ENCODE measurements at regions not wholly inside any gene's neighbourhood (a gene's known extent, or its start where the extent isn't known, plus 50 kb on each side); places are given as distances from the start of the nearest gene placed in this dataset.

DNA sequence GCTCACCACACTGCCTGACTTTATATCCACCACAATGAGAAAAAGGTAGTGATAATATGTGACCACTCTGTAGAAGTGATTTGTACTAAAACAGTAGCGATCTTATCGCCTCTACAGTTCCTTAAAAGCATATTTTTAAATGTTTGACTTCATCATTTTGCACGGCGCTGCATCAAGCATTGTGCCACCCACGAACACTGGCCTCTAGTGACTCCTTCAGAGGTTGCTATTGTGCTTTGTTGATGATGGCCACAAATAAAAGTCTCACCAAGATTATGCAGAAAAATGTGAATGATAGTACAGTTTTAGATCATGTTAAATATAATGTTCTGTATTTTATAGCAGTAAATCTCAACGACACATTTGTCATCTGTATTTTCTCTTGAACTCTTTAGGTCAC, 186.5 kb upstream of the NCAM2 start:
- H3K79me2 ChIP-seq (ENCODE audit: insufficient read depth, low read length), result no peaks in the 10 kb centered on the region
- H2AFZ ChIP-seq (ENCODE audit: low read depth, low read length, poor library complexity, severe bottlenecking), result no peak overlapping the region
- CTCF ChIA-PET, result no interaction called here
- POLR2A ChIA-PET, result no interaction called here
- TF ChIP-seq POLR2AphosphoS5 (IDR thresholded peaks at IDR 0.05; ENCODE audit: low read depth, low read length), result no peak
- no peak for TF ChIP-seq TCF7L2 (IDR thresholded peaks at IDR 0.05; ENCODE audit: borderline replicate concordance, extremely low read depth, insufficient read depth, insufficient read length)
- TF ChIP-seq EZH2 (IDR thresholded peaks at IDR 0.05), result no peak
- TF ChIP-seq SP1 (IDR thresholded peaks at IDR 0.05; ENCODE audit: low read depth), result no peak
- no peak for TF ChIP-seq ELF1 (IDR thresholded peaks at IDR 0.05; ENCODE audit: borderline replicate concordance, low read depth)
- TF ChIP-seq, protein P1, sequence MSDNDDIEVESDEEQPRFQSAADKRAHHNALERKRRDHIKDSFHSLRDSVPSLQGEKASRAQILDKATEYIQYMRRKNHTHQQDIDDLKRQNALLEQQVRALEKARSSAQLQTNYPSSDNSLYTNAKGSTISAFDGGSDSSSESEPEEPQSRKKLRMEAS (IDR thresholded peaks at IDR 0.05), result no peak
- no peak for TF ChIP-seq EGR1 (IDR thresholded peaks at IDR 0.05; ENCODE audit: low read depth)
- TF ChIP-seq FOSL1 (IDR thresholded peaks at IDR 0.05; ENCODE audit: low read depth), result no peak
- H3K4me1 ChIP-seq (ENCODE audit: control insufficient read depth in 1 of 2, insufficient read depth in 2 of 2, low read length in 2 of 2), result no peaks in the 10 kb centered on the region
- no peaks in the 10 kb centered on the region for H3K9me2 ChIP-seq (ENCODE audit: insufficient read depth)
- intact Hi-C loops (cut with micrococcal nuclease), result no loop called here
- no peak overlapping the region for H3K4me3 ChIP-seq (replicated peaks in 1 of 2; ENCODE audit: low read depth in 1 of 2, low read length in 2 of 2)
- H3K4me2 ChIP-seq (ENCODE audit: low read length), result no peak overlapping the region
- no peak overlapping the region for H3K9ac ChIP-seq (ENCODE audit: low read length)
- DNase-seq (ENCODE audit: low read depth, low spot score) (no peak), ATAC-seq (no peak)
- H4K20me1 ChIP-seq (ENCODE audit: insufficient read depth), result no peaks in the 10 kb centered on the region
- no peak overlapping the region for H3K27ac ChIP-seq (ENCODE audit: low read depth, low read length)
- RAD21 ChIA-PET (ENCODE audit: low non-redundant PET in 1 of 2, low total read pairs in 2 of 2, uncharacterized antibody in 2 of 2, unreplicated experiment in 2 of 2), result no interaction called here
- peaks cover 22 to 48% of the 10 kb centered on the region in 2 experiments for H3K9me3 ChIP-seq (ENCODE audit: control insufficient read depth in 1 of 2, insufficient read depth in 1 of 2, low read depth in 1 of 2, low read length in 2 of 2)
- no peaks in the 10 kb centered on the region for H3K36me3 ChIP-seq (ENCODE audit: control insufficient read depth in 1 of 2, insufficient read depth in 2 of 2, low read length in 2 of 2)
- BruUV-seq (replicated peaks), result no TSS peak
- H3K27me3 ChIP-seq (ENCODE audit: insufficient read depth, low read length), result no peaks in the 10 kb centered on the region

DNA sequence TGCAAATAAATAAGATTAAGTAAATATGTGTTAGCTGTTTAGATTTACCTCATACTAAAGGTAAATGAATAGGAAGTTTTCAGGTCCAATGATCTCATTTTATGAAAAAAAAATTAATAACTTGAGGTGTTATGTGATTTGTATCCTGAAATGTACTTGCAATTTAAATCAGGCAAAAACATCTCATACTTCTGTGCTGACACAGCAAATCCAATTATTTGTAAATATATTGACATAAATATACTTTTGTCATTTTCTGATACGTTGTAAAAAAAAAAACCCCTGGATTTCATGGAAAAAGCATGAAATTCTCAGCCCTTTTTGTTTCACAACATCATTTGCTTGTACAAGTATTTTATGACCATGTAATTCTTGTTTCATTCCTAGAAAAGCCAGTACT, 184.1 kb upstream of the NCAM2 start:
- ChIA-PET CTCF (no interaction called here), POLR2A (no interaction called here), RAD21 (ENCODE audit: low non-redundant PET in 1 of 2, low total read pairs in 2 of 2, uncharacterized antibody in 2 of 2, unreplicated experiment in 2 of 2) (no interaction called here)
- ATAC-seq (no peak), DNase-seq (ENCODE audit: low read depth, low spot score) (no peak)
- intact Hi-C loops (cut with micrococcal nuclease), result no loop called here
- no peak overlapping the region for H3K27ac ChIP-seq (ENCODE audit: low read depth, low read length)
- H3K4me3 ChIP-seq (replicated peaks in 1 of 2; ENCODE audit: low read depth in 1 of 2, low read length in 2 of 2), result no peak overlapping the region
- H3K9ac ChIP-seq (ENCODE audit: low read length), result no peak overlapping the region
- H3K79me2 ChIP-seq (ENCODE audit: insufficient read depth, low read length), result no peaks in the 10 kb centered on the region
- no peaks in the 10 kb centered on the region for H3K27me3 ChIP-seq (ENCODE audit: insufficient read depth, low read length)
- H3K4me2 ChIP-seq (ENCODE audit: low read length), result no peak overlapping the region
- H3K9me2 ChIP-seq (ENCODE audit: insufficient read depth), result no peaks in the 10 kb centered on the region
- no peaks in the 10 kb centered on the region for H3K36me3 ChIP-seq (ENCODE audit: control insufficient read depth in 1 of 2, insufficient read depth in 2 of 2, low read length in 2 of 2)
- peaks cover 24 to 41% of the 10 kb centered on the region in 2 experiments for H3K9me3 ChIP-seq (ENCODE audit: control insufficient read depth in 1 of 2, insufficient read depth in 1 of 2, low read depth in 1 of 2, low read length in 2 of 2)
- no peak overlapping the region for H2AFZ ChIP-seq (ENCODE audit: low read depth, low read length, poor library complexity, severe bottlenecking)
- TF ChIP-seq ZNF274 (IDR thresholded peaks at IDR 0.05; ENCODE audit: low read depth, low read length), result no peak
- TF ChIP-seq POLR2A (IDR thresholded peaks at IDR 0.05; ENCODE audit: borderline replicate concordance, extremely low read depth, insufficient read depth, insufficient read length), result no peak
- TF ChIP-seq ELF1 (IDR thresholded peaks at IDR 0.05; ENCODE audit: borderline replicate concordance, low read depth), result no peak
- no peak for TF ChIP-seq FOSL1 (IDR thresholded peaks at IDR 0.05; ENCODE audit: low read depth)
- TF ChIP-seq, protein P2, sequence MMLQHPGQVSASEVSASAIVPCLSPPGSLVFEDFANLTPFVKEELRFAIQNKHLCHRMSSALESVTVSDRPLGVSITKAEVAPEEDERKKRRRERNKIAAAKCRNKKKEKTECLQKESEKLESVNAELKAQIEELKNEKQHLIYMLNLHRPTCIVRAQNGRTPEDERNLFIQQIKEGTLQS (IDR thresholded peaks at IDR 0.05), result no peak
- TF ChIP-seq CBX3 (IDR thresholded peaks at IDR 0.05; ENCODE audit: low read depth), result no peak
- TF ChIP-seq, protein P3, sequence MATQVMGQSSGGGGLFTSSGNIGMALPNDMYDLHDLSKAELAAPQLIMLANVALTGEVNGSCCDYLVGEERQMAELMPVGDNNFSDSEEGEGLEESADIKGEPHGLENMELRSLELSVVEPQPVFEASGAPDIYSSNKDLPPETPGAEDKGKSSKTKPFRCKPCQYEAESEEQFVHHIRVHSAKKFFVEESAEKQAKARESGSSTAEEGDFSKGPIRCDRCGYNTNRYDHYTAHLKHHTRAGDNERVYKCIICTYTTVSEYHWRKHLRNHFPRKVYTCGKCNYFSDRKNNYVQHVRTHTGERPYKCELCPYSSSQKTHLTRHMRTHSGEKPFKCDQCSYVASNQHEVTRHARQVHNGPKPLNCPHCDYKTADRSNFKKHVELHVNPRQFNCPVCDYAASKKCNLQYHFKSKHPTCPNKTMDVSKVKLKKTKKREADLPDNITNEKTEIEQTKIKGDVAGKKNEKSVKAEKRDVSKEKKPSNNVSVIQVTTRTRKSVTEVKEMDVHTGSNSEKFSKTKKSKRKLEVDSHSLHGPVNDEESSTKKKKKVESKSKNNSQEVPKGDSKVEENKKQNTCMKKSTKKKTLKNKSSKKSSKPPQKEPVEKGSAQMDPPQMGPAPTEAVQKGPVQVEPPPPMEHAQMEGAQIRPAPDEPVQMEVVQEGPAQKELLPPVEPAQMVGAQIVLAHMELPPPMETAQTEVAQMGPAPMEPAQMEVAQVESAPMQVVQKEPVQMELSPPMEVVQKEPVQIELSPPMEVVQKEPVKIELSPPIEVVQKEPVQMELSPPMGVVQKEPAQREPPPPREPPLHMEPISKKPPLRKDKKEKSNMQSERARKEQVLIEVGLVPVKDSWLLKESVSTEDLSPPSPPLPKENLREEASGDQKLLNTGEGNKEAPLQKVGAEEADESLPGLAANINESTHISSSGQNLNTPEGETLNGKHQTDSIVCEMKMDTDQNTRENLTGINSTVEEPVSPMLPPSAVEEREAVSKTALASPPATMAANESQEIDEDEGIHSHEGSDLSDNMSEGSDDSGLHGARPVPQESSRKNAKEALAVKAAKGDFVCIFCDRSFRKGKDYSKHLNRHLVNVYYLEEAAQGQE (IDR thresholded peaks at IDR 0.05; ENCODE audit: low read depth), result no peak
- no peak for TF ChIP-seq SP1 (IDR thresholded peaks at IDR 0.05; ENCODE audit: low read depth)
- no TSS peak for BruUV-seq (replicated peaks)
- H4K20me1 ChIP-seq (ENCODE audit: insufficient read depth), result no peaks in the 10 kb centered on the region
- H3K4me1 ChIP-seq (ENCODE audit: control insufficient read depth in 1 of 2, insufficient read depth in 2 of 2, low read length in 2 of 2), result no peaks in the 10 kb centered on the region

Data from HCT116 (cell line).